ENCODE measurements at regions not wholly inside any gene's neighbourhood (a gene's known extent, or its start where the extent isn't known, plus 50 kb on each side); places are given as distances from the start of the nearest gene placed in this dataset.
A peak's percentile ranks its signal among the peaks of the same experiment; 100 is the strongest.
"Not testable (repeated sequence)": the region's sequence is repeated elsewhere in the genome, so short reads cannot be mapped to it uniquely, and the experiment has no call there.

GRCh38 chr10:37552881-37553280 lies 304.5 kb downstream of the ZNF248 start:
- DNase-seq: no peak
- WGBS (ENCODE audit: extremely low coverage, insufficient coverage, low lambda C conversion rate): 100% methylated on average over 1 of the region's 1 CpG
- Histone ChIP-seq H2BK15ac (replicated peaks; ENCODE audit: low read depth) (no peak overlapping the region), H3K27ac (ENCODE audit: low read depth, low read length) (no peak overlapping the region), H3K18ac (ENCODE audit: low read length) (no peak overlapping the region), H3K4me1 (ENCODE audit: control insufficient read depth, low read depth, low read length) (no peaks in the 10 kb centered on the region), H3K56ac (ENCODE audit: low read length) (no peak overlapping the region), H4K8ac (ENCODE audit: low read depth, low read length) (no peak overlapping the region), H3K79me1 (ENCODE audit: low read length) (no peaks in the 10 kb centered on the region), H3K23ac (ENCODE audit: low read length) (no peak overlapping the region), H3K79me2 (ENCODE audit: control insufficient read depth, insufficient read depth, low read length) (no peaks in the 10 kb centered on the region), H3K4ac (ENCODE audit: low read depth, low read length) (no peak overlapping the region), H2BK5ac (ENCODE audit: low read length) (no peak overlapping the region), H3K27me3 (ENCODE audit: insufficient read depth, low read length, poor library complexity) (no peaks in the 10 kb centered on the region), H3K9ac (ENCODE audit: low read length) (no peak overlapping the region), H3K4me2 (ENCODE audit: low read length) (no peak overlapping the region), H3K36me3 (ENCODE audit: control insufficient read depth, insufficient read depth, low read length) (no peaks in the 10 kb centered on the region), H4K5ac (ENCODE audit: low read length) (no peak overlapping the region), H2BK120ac (ENCODE audit: low read depth, low read length) (no peak overlapping the region), H3K4me3 (ENCODE audit: low read length) (no peak overlapping the region), H2AK5ac (ENCODE audit: low read length) (no peak overlapping the region)

- Histone ChIP-seq H3K9ac (ENCODE audit: low read length) (no peak overlapping the region), H3K4me1 (ENCODE audit: control insufficient read depth, low read depth, low read length) (no peaks in the 10 kb centered on the region), H3K4me2 (ENCODE audit: low read length) (no peak overlapping the region), H3K27ac (ENCODE audit: low read depth, low read length) (no peak overlapping the region), H3K56ac (ENCODE audit: low read length) (no peak overlapping the region), H2BK15ac (replicated peaks; ENCODE audit: low read depth) (no peak overlapping the region), H3K4ac (ENCODE audit: low read depth, low read length) (no peak overlapping the region), H2BK120ac (ENCODE audit: low read depth, low read length) (no peak overlapping the region), H3K23ac (ENCODE audit: low read length) (no peak overlapping the region), H3K18ac (ENCODE audit: low read length) (no peak overlapping the region), H2BK5ac (ENCODE audit: low read length) (no peak overlapping the region), H4K5ac (ENCODE audit: low read length) (no peak overlapping the region), H4K8ac (ENCODE audit: low read depth, low read length) (no peak overlapping the region), H3K36me3 (ENCODE audit: control insufficient read depth, insufficient read depth, low read length) (no peaks in the 10 kb centered on the region), H3K27me3 (ENCODE audit: insufficient read depth, low read length, poor library complexity) (no peaks in the 10 kb centered on the region), H3K79me1 (ENCODE audit: low read length) (no peaks in the 10 kb centered on the region), H2AK5ac (ENCODE audit: low read length) (no peak overlapping the region), H3K79me2 (ENCODE audit: control insufficient read depth, insufficient read depth, low read length) (no peaks in the 10 kb centered on the region), H3K4me3 (ENCODE audit: low read length) (no peak overlapping the region)
- WGBS (ENCODE audit: extremely low coverage, insufficient coverage, low lambda C conversion rate): no CpG with 5 or more reads among the region's 1 CpG
- no peak for DNase-seq
Observed at GRCh38 chr10:37549054-37549453, 308.4 kb downstream of the ZNF248 start.

GRCh38 chr10:37535459-37536246 lies 321.8 kb downstream of the ZNF248 start:
- H3K9ac ChIP-seq (ENCODE audit: low read length): no peak overlapping the region
- DNase-seq: peak; percentile 44
- H2BK5ac ChIP-seq (ENCODE audit: low read length): no peak overlapping the region
- WGBS (ENCODE audit: extremely low coverage, insufficient coverage, low lambda C conversion rate): no CpG with 5 or more reads among the region's 3 CpGs
- H3K36me3 ChIP-seq (ENCODE audit: control insufficient read depth, insufficient read depth, low read length): no peaks in the 10 kb centered on the region
- no peaks in the 10 kb centered on the region for H3K4me1 ChIP-seq (ENCODE audit: control insufficient read depth, low read depth, low read length)
- no peak overlapping the region for H3K23ac ChIP-seq (ENCODE audit: low read length)
- no peak overlapping the region for H3K18ac ChIP-seq (ENCODE audit: low read length)
- H2BK120ac ChIP-seq (ENCODE audit: low read depth, low read length): no peak overlapping the region
- no peak overlapping the region for H4K8ac ChIP-seq (ENCODE audit: low read depth, low read length)
- H3K56ac ChIP-seq (ENCODE audit: low read length): no peak overlapping the region
- H3K4me3 ChIP-seq (ENCODE audit: low read length): no peak overlapping the region
- H3K4ac ChIP-seq (ENCODE audit: low read depth, low read length): no peak overlapping the region
- no peak overlapping the region for H2AK5ac ChIP-seq (ENCODE audit: low read length)
- no peak overlapping the region for H3K4me2 ChIP-seq (ENCODE audit: low read length)
- no peaks in the 10 kb centered on the region for H3K79me1 ChIP-seq (ENCODE audit: low read length)
- H2BK15ac ChIP-seq (replicated peaks; ENCODE audit: low read depth): no peak overlapping the region
- no peaks in the 10 kb centered on the region for H3K27me3 ChIP-seq (ENCODE audit: insufficient read depth, low read length, poor library complexity)
- no peak overlapping the region for H3K27ac ChIP-seq (ENCODE audit: low read depth, low read length)
- no peak overlapping the region for H4K5ac ChIP-seq (ENCODE audit: low read length)
- H3K79me2 ChIP-seq (ENCODE audit: control insufficient read depth, insufficient read depth, low read length): no peaks in the 10 kb centered on the region

- H3K4me2 ChIP-seq (ENCODE audit: low read length): no peak overlapping the region
- H3K9ac ChIP-seq (ENCODE audit: low read length): no peak overlapping the region
- H3K18ac ChIP-seq (ENCODE audit: low read length): no peak overlapping the region
- no peaks in the 10 kb centered on the region for H3K79me2 ChIP-seq (ENCODE audit: control insufficient read depth, insufficient read depth, low read length)
- H3K56ac ChIP-seq (ENCODE audit: low read length): no peak overlapping the region
- H3K4me3 ChIP-seq (ENCODE audit: low read length): no peak overlapping the region
- no peak overlapping the region for H2BK5ac ChIP-seq (ENCODE audit: low read length)
- H3K4ac ChIP-seq (ENCODE audit: low read depth, low read length): no peak overlapping the region
- H4K5ac ChIP-seq (ENCODE audit: low read length): no peak overlapping the region
- H2BK120ac ChIP-seq (ENCODE audit: low read depth, low read length): no peak overlapping the region
- H3K36me3 ChIP-seq (ENCODE audit: control insufficient read depth, insufficient read depth, low read length): no peaks in the 10 kb centered on the region
- H3K23ac ChIP-seq (ENCODE audit: low read length): no peak overlapping the region
- no peak overlapping the region for H3K27ac ChIP-seq (ENCODE audit: low read depth, low read length)
- no peak overlapping the region for H2BK15ac ChIP-seq (replicated peaks; ENCODE audit: low read depth)
- H4K8ac ChIP-seq (ENCODE audit: low read depth, low read length): no peak overlapping the region
- H3K4me1 ChIP-seq (ENCODE audit: control insufficient read depth, low read depth, low read length): no peaks in the 10 kb centered on the region
- WGBS (ENCODE audit: extremely low coverage, insufficient coverage, low lambda C conversion rate): no CpG with 5 or more reads among the region's 3 CpGs
- no peaks in the 10 kb centered on the region for H3K79me1 ChIP-seq (ENCODE audit: low read length)
- H2AK5ac ChIP-seq (ENCODE audit: low read length): no peak overlapping the region
- no peak for DNase-seq
- no peaks in the 10 kb centered on the region for H3K27me3 ChIP-seq (ENCODE audit: insufficient read depth, low read length, poor library complexity)
Observed at GRCh38 chr10:37534166-37534565, 323.2 kb downstream of the ZNF248 start.

- not testable (repeated sequence) for H3K27me3 ChIP-seq (ENCODE audit: insufficient read depth, low read length, poor library complexity); H4K5ac ChIP-seq (ENCODE audit: low read length); H3K4me1 ChIP-seq (ENCODE audit: control insufficient read depth, low read depth, low read length); H3K56ac ChIP-seq (ENCODE audit: low read length); H3K18ac ChIP-seq (ENCODE audit: low read length); H3K79me2 ChIP-seq (ENCODE audit: control insufficient read depth, insufficient read depth, low read length); H2BK15ac ChIP-seq (replicated peaks; ENCODE audit: low read depth); H3K79me1 ChIP-seq (ENCODE audit: low read length); H2BK5ac ChIP-seq (ENCODE audit: low read length); DNase-seq; H3K36me3 ChIP-seq (ENCODE audit: control insufficient read depth, insufficient read depth, low read length); H2AK5ac ChIP-seq (ENCODE audit: low read length); H3K23ac ChIP-seq (ENCODE audit: low read length); H2BK120ac ChIP-seq (ENCODE audit: low read depth, low read length); H3K4me2 ChIP-seq (ENCODE audit: low read length); H3K4ac ChIP-seq (ENCODE audit: low read depth, low read length); H3K9ac ChIP-seq (ENCODE audit: low read length); H3K27ac ChIP-seq (ENCODE audit: low read depth, low read length); H4K8ac ChIP-seq (ENCODE audit: low read depth, low read length); H3K4me3 ChIP-seq (ENCODE audit: low read length)
- no CpG with 5 or more reads among the region's 2 CpGs for WGBS (ENCODE audit: extremely low coverage, insufficient coverage, low lambda C conversion rate)
Observed at GRCh38 chr10:37525410-37525809, 332.0 kb downstream of the ZNF248 start.

GRCh38 chr10:37520488-37520887 lies 336.9 kb downstream of the ZNF248 start:
- Histone ChIP-seq H3K18ac (ENCODE audit: low read length) (no peak overlapping the region), H3K36me3 (ENCODE audit: control insufficient read depth, insufficient read depth, low read length) (no peaks in the 10 kb centered on the region), H3K23ac (ENCODE audit: low read length) (no peak overlapping the region), H3K4me3 (ENCODE audit: low read length) (no peak overlapping the region), H2BK15ac (replicated peaks; ENCODE audit: low read depth) (no peak overlapping the region), H3K79me1 (ENCODE audit: low read length) (no peaks in the 10 kb centered on the region), H2AK5ac (ENCODE audit: low read length) (no peak overlapping the region), H3K9ac (ENCODE audit: low read length) (no peak overlapping the region), H3K27me3 (ENCODE audit: insufficient read depth, low read length, poor library complexity) (no peaks in the 10 kb centered on the region), H3K27ac (ENCODE audit: low read depth, low read length) (no peak overlapping the region), H4K5ac (ENCODE audit: low read length) (no peak overlapping the region), H3K4me2 (ENCODE audit: low read length) (no peak overlapping the region), H3K4ac (ENCODE audit: low read depth, low read length) (no peak overlapping the region), H3K79me2 (ENCODE audit: control insufficient read depth, insufficient read depth, low read length) (no peaks in the 10 kb centered on the region), H2BK5ac (ENCODE audit: low read length) (no peak overlapping the region), H3K56ac (ENCODE audit: low read length) (no peak overlapping the region), H3K4me1 (ENCODE audit: control insufficient read depth, low read depth, low read length) (no peaks in the 10 kb centered on the region), H4K8ac (ENCODE audit: low read depth, low read length) (no peak overlapping the region), H2BK120ac (ENCODE audit: low read depth, low read length) (no peak overlapping the region)
- no CpG with 5 or more reads among the region's 2 CpGs for WGBS (ENCODE audit: extremely low coverage, insufficient coverage, low lambda C conversion rate)
- DNase-seq: no peak

Measured in mesendoderm (in vitro differentiated cells).